WI38 (cell line): ENCODE measurements at regions not wholly inside any gene's neighbourhood (a gene's known extent, or its start where the extent isn't known, plus 50 kb on each side); places are given as distances from the start of the nearest gene placed in this dataset.

Experiments used
- H3K4me3 ChIP-seq: 2 replicates; pipeline ENCODE4 v1.5.1; 2011; ENCODE audit warnings: low read depth, mild to moderate bottlenecking, control low read depth, low read length
- TF ChIP-seq, protein P1 (sequence below): IDR thresholded peaks from 2 replicates; pipeline ENCODE4 v1.5.1; 2012; ENCODE audit warnings: low read depth, mild to moderate bottlenecking, control low read depth, low read length

DNA sequence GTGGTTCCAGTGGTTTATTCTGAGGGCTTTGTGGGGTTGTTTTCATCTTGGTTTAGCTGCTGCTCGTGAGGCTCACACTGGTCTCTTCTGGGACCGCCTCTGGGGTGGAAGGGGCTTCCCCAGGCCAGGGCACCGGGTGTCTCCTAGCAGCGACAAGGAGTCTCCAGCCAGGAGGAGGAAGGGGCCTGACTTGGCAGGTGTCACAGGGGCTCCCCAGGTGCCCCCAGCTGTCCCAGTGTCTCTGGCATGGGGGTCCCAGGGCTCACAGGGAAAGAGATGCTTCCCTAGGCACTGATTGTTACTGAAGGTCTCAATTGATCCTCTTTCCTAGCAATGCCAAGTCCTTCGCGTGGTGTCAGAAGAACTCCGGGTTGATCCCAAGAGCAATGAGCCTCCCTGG lies 241.1 kb upstream of the IRX4 start:
- H3K4me3 ChIP-seq: no peak overlapping the region
- TF ChIP-seq, protein P1, sequence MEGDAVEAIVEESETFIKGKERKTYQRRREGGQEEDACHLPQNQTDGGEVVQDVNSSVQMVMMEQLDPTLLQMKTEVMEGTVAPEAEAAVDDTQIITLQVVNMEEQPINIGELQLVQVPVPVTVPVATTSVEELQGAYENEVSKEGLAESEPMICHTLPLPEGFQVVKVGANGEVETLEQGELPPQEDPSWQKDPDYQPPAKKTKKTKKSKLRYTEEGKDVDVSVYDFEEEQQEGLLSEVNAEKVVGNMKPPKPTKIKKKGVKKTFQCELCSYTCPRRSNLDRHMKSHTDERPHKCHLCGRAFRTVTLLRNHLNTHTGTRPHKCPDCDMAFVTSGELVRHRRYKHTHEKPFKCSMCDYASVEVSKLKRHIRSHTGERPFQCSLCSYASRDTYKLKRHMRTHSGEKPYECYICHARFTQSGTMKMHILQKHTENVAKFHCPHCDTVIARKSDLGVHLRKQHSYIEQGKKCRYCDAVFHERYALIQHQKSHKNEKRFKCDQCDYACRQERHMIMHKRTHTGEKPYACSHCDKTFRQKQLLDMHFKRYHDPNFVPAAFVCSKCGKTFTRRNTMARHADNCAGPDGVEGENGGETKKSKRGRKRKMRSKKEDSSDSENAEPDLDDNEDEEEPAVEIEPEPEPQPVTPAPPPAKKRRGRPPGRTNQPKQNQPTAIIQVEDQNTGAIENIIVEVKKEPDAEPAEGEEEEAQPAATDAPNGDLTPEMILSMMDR: no peak

DNA sequence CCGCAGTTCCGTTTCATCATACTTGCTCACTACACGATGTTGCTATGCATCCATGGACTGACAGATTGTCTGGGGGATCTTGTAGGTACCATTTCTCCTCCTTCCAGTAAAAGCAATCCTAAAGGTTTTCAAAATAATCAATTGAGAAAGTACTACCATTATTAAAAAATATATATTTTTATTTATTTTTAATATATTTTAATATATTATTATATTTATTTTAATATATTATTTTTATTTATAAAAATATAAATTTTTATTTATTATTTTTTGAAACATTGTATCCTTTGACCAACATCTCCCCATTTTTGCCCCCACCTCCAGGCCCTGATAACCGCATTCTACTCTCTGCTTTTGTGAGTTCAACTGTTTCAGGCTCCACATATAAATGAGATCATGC lies 237.6 kb upstream of the IRX4 start:
- H3K4me3 ChIP-seq: no peak overlapping the region
- TF ChIP-seq, protein P1: no peak

DNA sequence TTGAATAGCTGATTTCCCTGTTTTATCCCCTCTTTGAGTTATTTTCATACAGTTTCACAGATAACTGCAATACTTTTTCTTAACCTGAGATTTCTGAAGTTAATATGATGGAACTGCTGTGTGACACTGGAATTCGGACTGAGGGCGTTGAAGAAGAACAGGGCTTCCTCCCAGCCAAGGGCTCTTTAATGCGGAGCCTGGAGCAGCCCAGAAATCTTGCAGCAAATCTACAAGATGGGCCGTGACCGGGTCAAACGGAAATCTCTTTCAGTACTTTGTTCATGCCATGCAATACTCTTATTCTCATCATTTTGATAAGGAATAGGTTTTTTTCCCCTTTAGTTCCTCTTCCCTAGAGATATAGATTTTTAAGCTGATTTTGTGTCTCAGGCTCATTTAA lies 236.8 kb upstream of the IRX4 start:
- no peak overlapping the region for H3K4me3 ChIP-seq

DNA sequence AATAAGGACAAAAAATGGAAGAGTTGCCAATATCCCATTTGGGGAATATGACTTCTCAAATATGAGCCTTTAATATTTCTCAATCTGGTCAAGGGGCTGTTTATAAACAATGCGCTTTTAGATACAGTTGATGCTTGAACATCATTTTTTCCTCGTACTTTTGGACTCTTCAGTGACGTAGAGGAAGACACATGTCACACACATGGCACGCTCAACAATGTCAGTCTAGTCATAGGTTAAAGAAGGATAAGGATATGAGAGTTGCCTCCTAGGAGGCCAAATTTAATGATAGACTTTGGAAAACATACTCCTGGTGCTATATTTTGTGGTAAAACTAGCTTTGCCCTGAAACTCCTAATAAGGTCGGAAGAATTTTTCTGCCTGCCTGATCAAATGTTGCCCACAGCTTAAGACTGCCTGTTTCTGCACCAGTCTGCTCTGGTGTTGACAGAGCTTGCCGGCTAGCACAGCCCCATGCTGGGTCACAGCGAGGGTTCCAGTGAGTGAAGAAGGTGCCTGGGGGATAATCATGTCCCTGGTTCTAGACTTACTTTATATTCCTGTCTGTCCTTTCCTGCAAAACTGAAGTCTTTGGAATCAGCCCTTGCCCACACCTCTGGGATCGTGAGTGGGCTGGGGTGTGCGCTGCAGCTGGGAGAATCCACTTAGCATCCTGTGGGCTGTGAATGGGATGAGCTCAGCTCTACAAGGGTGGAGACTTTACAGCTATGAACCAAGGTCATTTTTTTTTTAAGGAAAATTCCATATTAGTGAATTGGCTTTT lies 230.8 kb upstream of the IRX4 start:
- no peak overlapping the region for H3K4me3 ChIP-seq
- TF ChIP-seq, protein P1: no peak

More for the DNA sequence above, 236.8 kb upstream of the IRX4 start:
- TF ChIP-seq, protein P1: no peak

DNA sequence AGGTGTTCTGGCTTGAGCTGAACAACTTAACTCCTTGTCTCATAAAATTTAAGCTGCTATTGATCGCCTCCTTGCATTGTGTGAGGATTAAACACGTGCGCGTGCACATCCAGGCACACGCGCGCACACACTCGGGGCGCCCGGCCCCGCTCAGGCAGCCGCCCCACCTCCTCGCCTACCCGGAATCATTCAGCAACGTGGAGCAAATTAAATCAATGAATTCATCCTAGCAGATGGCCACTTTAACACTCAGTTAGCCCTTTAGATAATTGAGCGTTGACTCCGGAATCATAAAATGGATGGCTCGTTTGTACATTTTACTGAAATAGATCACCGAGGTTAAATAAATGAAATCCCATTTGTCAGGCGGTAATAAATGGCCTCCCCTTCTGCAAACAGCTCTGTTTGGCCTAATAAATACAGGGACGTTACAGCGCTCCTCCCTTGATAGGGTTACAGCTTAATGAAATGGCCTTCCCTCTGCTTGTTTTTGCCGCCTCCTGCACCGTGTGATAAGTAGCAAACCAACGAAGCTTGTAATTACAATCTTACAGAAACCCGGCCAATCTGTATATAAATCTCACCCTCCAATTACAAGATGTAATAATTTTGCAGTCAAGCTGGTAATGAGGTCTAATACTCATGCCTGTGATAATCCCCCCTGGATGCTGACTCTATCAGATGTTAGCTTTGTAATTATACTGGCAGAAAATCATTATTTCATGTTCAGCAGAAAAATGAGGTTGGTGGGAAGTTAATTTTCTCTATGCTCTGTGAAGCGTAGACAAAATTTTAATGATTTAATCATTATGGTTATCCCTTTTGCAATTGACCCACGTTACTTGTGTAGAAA lies 229.7 kb upstream of the IRX4 start:
- H3K4me3 ChIP-seq: no peak overlapping the region
- TF ChIP-seq, protein P1: no peak

DNA sequence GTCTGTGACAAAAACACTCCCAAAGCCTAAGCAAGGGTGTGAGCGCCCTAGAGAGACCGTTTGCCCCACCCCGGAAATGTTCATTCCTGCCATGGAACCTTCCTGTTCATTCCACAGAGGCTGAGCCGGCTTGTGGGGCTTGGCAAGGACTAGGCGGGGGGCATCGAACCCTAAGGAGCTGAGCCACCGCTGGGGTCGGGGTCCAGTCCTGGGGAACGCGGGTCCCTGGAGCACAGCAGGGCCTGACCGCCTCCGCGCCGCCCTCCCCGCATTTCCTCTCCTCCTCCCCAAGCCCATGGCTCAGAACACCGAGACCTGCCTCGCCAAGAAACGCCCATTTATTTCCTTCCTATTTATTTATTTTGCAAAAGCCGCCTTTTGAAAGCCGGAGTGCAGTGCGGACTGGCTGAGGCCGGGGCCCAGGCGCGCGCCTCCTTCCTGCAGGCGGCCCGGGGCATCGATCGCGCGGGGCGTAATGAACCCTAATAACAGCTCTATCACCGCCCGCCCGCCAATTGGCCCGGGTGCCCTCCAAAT lies 228.9 kb upstream of the IRX4 start:
- TF ChIP-seq, protein P1: no peak
- no peak overlapping the region for H3K4me3 ChIP-seq

DNA sequence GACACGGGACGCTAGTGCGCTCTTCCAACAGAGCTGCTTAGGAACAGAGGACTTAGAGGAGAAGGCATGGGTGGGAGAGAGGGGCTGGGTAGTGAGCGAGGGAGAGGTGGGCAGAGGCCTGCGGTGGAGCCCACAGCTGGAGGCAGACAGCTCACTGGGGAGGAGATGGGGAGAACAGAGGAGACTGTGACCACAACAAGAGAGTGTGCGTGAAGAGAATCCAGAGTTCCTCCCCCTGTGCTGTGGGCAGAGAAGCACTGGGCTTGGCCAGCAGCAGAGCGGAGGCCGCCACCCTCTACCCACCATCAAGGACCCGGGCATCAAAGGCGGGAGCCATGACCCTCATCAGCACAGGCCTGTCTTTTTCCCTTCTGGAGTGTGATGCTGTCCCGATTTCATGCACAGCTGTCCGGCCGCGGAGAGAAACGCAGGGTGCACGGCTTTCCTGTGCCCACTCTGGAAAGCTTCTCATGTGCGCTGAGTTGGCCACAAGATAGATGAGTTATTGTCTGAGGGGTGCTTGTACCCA lies 228.3 kb upstream of the IRX4 start:
- H3K4me3 ChIP-seq: no peak overlapping the region
- TF ChIP-seq, protein P1: no peak
